GM11168 (cell line): ENCODE measurements at regions not wholly inside any gene's neighbourhood (a gene's known extent, or its start where the extent isn't known, plus 50 kb on each side); places are given as distances from the start of the nearest gene placed in this dataset.
"Not testable (repeated sequence)": the region's sequence is repeated elsewhere in the genome, so short reads cannot be mapped to it uniquely, and the experiment has no call there.

Experiments used
- in situ Hi-C: fragments of 300-500 bp; cut with MboI; formaldehyde crosslinking; loops from one replicate; pipeline ENCODE4 v1.12.0; 2022; ENCODE audit warnings: low sequenced_read_pairs; ENCODE audit not compliant: unreplicated experiment

GRCh38 chr2:58727981-58728656, 487.0 kb upstream of the FANCL start:
- in situ Hi-C loops = no loop called here

GRCh38 chr2:58721912-58722591, 480.9 kb upstream of the FANCL start:
- in situ Hi-C loops = no loop called here

- in situ Hi-C loops = no loop called here
Measured at GRCh38 chr2:58720770-58721697, 479.9 kb upstream of the FANCL start.

GRCh38 chr2:58720033-58720769, 479.1 kb upstream of the FANCL start:
- in situ Hi-C loops = no loop called here

GRCh38 chr2:58715344-58715743, 474.2 kb upstream of the FANCL start:
- in situ Hi-C loops = no loop called here

- in situ Hi-C loops = no loop called here
Measured at GRCh38 chr2:58714238-58714637, 473.1 kb upstream of the FANCL start.

- in situ Hi-C loops = no loop called here
Measured at GRCh38 chr2:58710795-58711279, 469.7 kb upstream of the FANCL start.

GRCh38 chr2:58709687-58710354, 468.7 kb upstream of the FANCL start:
- in situ Hi-C loops = no loop called here

GRCh38 chr2:58709274-58709673, 468.1 kb upstream of the FANCL start:
- in situ Hi-C loops = no loop called here

GRCh38 chr2:58708565-58708964, 467.4 kb upstream of the FANCL start:
- in situ Hi-C loops = no loop called here

- in situ Hi-C loops = no loop called here
Measured at GRCh38 chr2:58702302-58702885, 461.3 kb upstream of the FANCL start.

- in situ Hi-C loops = no loop called here
Measured at GRCh38 chr2:58701688-58702301, 460.7 kb upstream of the FANCL start.

- in situ Hi-C loops = no loop called here
Measured at GRCh38 chr2:58700591-58700990, 459.5 kb upstream of the FANCL start.

GRCh38 chr2:58699411-58699810, 458.3 kb upstream of the FANCL start:
- in situ Hi-C loops = no loop called here

- in situ Hi-C loops = no loop called here
Measured at GRCh38 chr2:58698620-58699019, 457.5 kb upstream of the FANCL start.

GRCh38 chr2:58694114-58694513, 453.0 kb upstream of the FANCL start:
- in situ Hi-C loops = not testable (repeated sequence)

- in situ Hi-C loops = not testable (repeated sequence)
Measured at GRCh38 chr2:58691041-58691440, 449.9 kb upstream of the FANCL start.

GRCh38 chr2:58688813-58689212, 447.7 kb upstream of the FANCL start:
- in situ Hi-C loops = no loop called here

GRCh38 chr2:58686776-58687175, 445.7 kb upstream of the FANCL start:
- in situ Hi-C loops = no loop called here
